KBM-7 (cell line): ENCODE measurements at regions not wholly inside any gene's neighbourhood (a gene's known extent, or its start where the extent isn't known, plus 50 kb on each side); places are given as distances from the start of the nearest gene placed in this dataset.

Source experiments
- DNase-seq: peaks from one replicate; pipeline ENCODE4 v3.0.0-alpha.2; 2015
- in situ Hi-C: fragments of 300-500 bp; cut with MboI; formaldehyde crosslinking; loops from 2 replicates; pipeline ENCODE4 v1.14.3; 2020; ENCODE audit warnings: low sequenced_read_pairs, low pct_unique_long_range_greater_than_20kb, mixed read lengths

DNA sequence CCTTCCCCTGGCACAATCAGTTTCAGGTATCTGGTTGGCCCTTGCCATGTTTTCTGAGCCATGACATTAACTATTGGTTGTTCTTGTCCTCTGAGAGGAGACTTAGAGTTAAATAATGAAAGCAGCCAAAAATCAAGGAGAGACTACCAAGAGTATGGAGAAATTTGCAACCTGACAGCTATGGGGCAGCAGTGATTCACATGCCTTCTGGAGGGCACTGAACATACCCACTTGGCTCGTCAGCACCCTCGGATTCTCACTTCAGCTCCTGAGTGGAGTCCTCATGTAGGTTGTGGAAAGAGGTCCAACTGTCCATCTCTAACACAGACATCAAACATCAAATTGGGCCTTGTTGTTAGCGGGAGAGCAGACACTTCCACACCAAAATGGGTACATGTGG, 265.6 kb downstream of the EBLN2 start:
- in situ Hi-C loops = no loop called here
- DNase-seq = no peak
